GM12873 (cell line): ENCODE measurements at regions not wholly inside any gene's neighbourhood (a gene's known extent, or its start where the extent isn't known, plus 50 kb on each side); places are given as distances from the start of the nearest gene placed in this dataset.

ENCODE experiments used
- TF ChIP-seq, protein P1 (sequence below): IDR thresholded peaks from 2 replicates; pipeline ENCODE4 v1.5.1; 2012; ENCODE audit warnings: low read depth, mild to moderate bottlenecking, moderate library complexity, low read length, control low read depth; ENCODE audit not compliant: insufficient read depth; ENCODE audit errors: missing control alignments

DNA sequence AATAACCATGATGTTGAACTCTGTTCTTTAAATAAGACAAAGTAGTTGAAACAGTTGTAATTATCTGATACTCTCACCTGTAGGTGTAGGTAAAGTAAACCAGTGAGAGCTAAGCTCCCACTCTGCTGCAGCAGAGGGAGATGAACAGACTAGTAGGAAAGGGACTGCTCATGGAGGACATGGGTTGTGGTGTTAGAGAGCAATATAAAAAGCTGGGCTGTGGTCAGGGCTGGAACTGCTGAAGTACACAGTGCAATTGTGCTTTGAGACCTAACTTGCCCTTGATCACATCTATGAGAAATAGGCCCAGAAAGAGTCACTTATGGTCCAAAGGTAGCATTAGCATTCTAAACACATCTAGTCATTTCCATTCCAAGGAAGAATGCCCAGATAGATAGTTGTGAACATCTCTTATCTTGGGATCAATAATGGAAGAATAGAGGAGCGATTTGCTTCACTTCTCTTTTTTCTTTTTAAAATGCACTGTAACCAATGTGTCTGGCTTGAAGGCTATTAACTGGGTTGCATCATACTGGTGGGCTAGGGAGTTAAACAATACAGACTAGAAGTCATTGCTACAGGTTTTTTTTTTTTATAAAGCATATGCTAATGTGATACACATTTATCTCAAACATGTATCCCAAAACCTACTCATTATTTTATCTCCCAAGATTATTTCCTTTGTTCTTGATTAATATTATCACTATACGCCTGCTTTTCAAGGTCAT lies 251.3 kb upstream of the CENPE start:
- TF ChIP-seq, protein P1, sequence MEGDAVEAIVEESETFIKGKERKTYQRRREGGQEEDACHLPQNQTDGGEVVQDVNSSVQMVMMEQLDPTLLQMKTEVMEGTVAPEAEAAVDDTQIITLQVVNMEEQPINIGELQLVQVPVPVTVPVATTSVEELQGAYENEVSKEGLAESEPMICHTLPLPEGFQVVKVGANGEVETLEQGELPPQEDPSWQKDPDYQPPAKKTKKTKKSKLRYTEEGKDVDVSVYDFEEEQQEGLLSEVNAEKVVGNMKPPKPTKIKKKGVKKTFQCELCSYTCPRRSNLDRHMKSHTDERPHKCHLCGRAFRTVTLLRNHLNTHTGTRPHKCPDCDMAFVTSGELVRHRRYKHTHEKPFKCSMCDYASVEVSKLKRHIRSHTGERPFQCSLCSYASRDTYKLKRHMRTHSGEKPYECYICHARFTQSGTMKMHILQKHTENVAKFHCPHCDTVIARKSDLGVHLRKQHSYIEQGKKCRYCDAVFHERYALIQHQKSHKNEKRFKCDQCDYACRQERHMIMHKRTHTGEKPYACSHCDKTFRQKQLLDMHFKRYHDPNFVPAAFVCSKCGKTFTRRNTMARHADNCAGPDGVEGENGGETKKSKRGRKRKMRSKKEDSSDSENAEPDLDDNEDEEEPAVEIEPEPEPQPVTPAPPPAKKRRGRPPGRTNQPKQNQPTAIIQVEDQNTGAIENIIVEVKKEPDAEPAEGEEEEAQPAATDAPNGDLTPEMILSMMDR = no peak

DNA sequence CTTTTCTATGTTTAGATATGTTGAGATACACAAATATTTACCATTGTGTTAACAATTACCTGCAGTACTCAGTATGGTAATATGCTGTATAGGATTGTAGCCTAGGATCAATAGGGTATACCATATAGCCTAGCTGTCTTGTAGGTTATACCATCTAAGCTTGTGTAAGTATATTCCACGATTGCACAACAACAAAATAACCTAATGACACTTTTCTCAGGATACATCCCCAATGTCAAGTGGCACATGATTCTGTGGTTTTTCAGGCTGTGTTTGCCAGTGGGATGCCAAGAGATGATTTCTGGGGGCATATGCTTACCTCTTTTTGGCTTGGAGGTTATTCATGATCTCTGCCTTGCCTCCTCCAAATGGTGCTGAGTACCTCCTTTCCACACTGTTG lies 247.2 kb upstream of the CENPE start:
- TF ChIP-seq, protein P1 = no peak

- TF ChIP-seq, protein P1 = no peak
Observed at GRCh38 chr4:103443324-103443723, 245.2 kb upstream of the CENPE start.

GRCh38 chr4:103429283-103429682 lies 231.1 kb upstream of the CENPE start:
- TF ChIP-seq, protein P1 = peak; percentile 59

DNA sequence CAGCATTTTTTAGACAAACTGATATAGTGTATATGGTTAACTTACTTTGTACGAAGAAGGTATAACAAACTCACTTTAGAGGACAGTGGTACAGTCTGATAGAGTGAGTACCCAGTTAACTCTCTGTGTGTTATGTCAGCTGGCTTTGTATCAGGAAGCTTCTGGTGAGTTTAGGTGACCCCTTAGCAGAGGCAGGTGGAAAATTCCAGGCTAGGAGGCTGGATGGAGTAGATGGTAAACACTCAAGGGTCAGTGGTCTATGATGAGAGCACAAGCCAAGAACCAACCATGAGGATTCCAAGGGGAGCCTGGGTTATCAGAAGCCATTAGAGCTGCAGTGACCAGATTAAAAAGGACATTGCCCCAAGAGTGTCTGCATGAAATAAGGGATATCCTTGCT lies 227.3 kb upstream of the CENPE start:
- TF ChIP-seq, protein P1 = no peak

DNA sequence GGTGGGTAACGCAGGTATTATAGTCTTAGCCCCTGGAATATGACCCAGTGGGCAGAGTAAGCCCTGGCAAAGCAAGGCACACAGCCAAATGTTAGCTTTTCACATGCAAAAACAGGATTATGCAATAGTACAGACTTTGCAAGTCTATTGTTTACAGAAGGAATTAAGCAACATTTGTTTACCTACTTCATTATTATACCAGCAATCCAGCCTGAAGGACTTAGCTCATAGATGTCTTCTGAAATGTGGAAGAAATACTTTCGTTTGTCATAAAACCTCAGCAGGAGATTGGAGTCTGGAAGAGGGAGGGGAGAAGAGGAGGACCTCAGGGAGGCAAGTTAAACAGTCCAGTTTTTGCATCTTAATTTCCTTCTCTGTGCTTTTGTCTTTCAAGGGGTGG lies 226.7 kb upstream of the CENPE start:
- TF ChIP-seq, protein P1 = no peak

DNA sequence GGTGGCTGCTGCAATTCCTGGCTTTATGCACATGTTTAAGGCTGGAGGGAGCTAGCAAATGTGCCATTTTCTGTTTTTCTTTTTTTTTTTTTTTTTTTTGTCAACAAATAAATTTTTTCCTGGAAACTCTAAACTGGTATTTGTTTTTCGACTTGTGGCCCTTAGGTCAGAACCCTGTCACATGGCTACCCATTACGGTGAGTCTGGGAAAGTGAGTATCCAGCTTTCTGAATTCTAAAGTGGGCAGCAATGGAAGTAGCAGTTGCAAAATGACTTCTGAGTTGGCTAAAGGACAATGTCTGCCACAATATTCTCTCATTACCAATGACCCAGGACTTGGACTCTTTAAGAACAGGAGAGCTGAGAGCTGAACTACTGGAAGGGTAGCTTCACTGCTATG lies 225.1 kb upstream of the CENPE start:
- TF ChIP-seq, protein P1 = no peak
